ENCODE measurements at regions not wholly inside any gene's neighbourhood (a gene's known extent, or its start where the extent isn't known, plus 50 kb on each side); places are given as distances from the start of the nearest gene placed in this dataset.
"Not testable (repeated sequence)": the region's sequence is repeated elsewhere in the genome, so short reads cannot be mapped to it uniquely, and the experiment has no call there.

GRCh38 chr2:49770919-49771318 is 616.6 kb upstream of the FSHR start:
- peak; percentile 44 for TF ChIP-seq CTCF (IDR thresholded peaks at IDR 0.05; ENCODE audit: control extremely low read depth, extremely low read depth, low read depth, missing control alignments)
- CTCF ChIA-PET, result interaction anchor here (0.6 to 2.7 kb wide), 9 partner anchors 8 to 632 kb away, joined by 3 to 25 read pairs (median 3); no protein-coding TSS in a partner anchor
- POLR2A ChIA-PET, result no interaction called here
- peak; percentile 15 for DNase-seq (ENCODE audit: extremely low spot score)

- CTCF ChIA-PET, result interaction anchor here (0.9 to 1.0 kb wide), 2 partner anchors 11 to 16 kb away, joined by 3 read pairs; no protein-coding TSS in a partner anchor
- no peak for TF ChIP-seq CTCF (IDR thresholded peaks at IDR 0.05; ENCODE audit: control extremely low read depth, extremely low read depth, low read depth, missing control alignments)
- DNase-seq (ENCODE audit: extremely low spot score), result no peak
- POLR2A ChIA-PET, result no interaction called here
These were observed 613.0 kb upstream of the FSHR start for GRCh38 chr2:49767316-49767715.

GRCh38 chr2:49755777-49756176 is 601.5 kb upstream of the FSHR start:
- no peak for TF ChIP-seq CTCF (IDR thresholded peaks at IDR 0.05; ENCODE audit: control extremely low read depth, extremely low read depth, low read depth, missing control alignments)
- ChIA-PET CTCF (no interaction called here), POLR2A (no interaction called here)
- no peak for DNase-seq (ENCODE audit: extremely low spot score)

- CTCF ChIA-PET, result interaction anchor here (1.0 to 1.2 kb wide), 2 partner anchors 14 to 17 kb away, joined by 3 read pairs; no protein-coding TSS in a partner anchor
- POLR2A ChIA-PET, result no interaction called here
- no peak for DNase-seq (ENCODE audit: extremely low spot score)
- TF ChIP-seq CTCF (IDR thresholded peaks at IDR 0.05; ENCODE audit: control extremely low read depth, extremely low read depth, low read depth, missing control alignments), result no peak
These were observed 600.1 kb upstream of the FSHR start for GRCh38 chr2:49754381-49754780.

- POLR2A ChIA-PET, result no interaction called here
- CTCF ChIA-PET, result interaction anchor here (1.0 to 1.2 kb wide), 2 partner anchors 13 to 16 kb away, joined by 3 read pairs; no protein-coding TSS in a partner anchor
- DNase-seq (ENCODE audit: extremely low spot score), result no peak
- no peak for TF ChIP-seq CTCF (IDR thresholded peaks at IDR 0.05; ENCODE audit: control extremely low read depth, extremely low read depth, low read depth, missing control alignments)
These were observed 599.1 kb upstream of the FSHR start for GRCh38 chr2:49753344-49753985.

- no peak for TF ChIP-seq CTCF (IDR thresholded peaks at IDR 0.05; ENCODE audit: control extremely low read depth, extremely low read depth, low read depth, missing control alignments)
- CTCF ChIA-PET, result interaction anchor here (0.9 to 1.3 kb wide), 3 partner anchors 9 to 33 kb away, joined by 3 read pairs; no protein-coding TSS in a partner anchor
- DNase-seq (ENCODE audit: extremely low spot score), result no peak
- POLR2A ChIA-PET, result no interaction called here
These were observed 583.3 kb upstream of the FSHR start for GRCh38 chr2:49737606-49738005.

GRCh38 chr2:49732924-49733323 is 578.6 kb upstream of the FSHR start:
- DNase-seq (ENCODE audit: extremely low spot score); CTCF ChIA-PET; POLR2A ChIA-PET: not testable (repeated sequence)
